GM23248 (cell line): ENCODE measurements at regions not wholly inside any gene's neighbourhood (a gene's known extent, or its start where the extent isn't known, plus 50 kb on each side); places are given as distances from the start of the nearest gene placed in this dataset.
"Not testable (repeated sequence)": the region's sequence is repeated elsewhere in the genome, so short reads cannot be mapped to it uniquely, and the experiment has no call there.

Experiments used
- DNase-seq: peaks from one replicate; pipeline ENCODE4 v3.0.0-alpha.2; 2015
- H2AFZ ChIP-seq: fragments of 200-600 bp; sonication (generic); 2 replicates; pipeline ENCODE4 v1.6.1; 2016; ENCODE audit warnings: antibody characterized with exemption
- H3F3A ChIP-seq: fragments of 200-600 bp; sonication (generic); 2 replicates; pipeline ENCODE4 v1.6.1; 2016; ENCODE audit warnings: mild to moderate bottlenecking, antibody characterized with exemption, mixed run types; ENCODE audit not compliant: insufficient read depth
- H3K27ac ChIP-seq: fragments of 200-600 bp; sonication (generic); 2 replicates; pipeline ENCODE4 v1.5.1; 2016; ENCODE audit warnings: mild to moderate bottlenecking
- H3K27me3 ChIP-seq: fragments of 200-600 bp; sonication (generic); replicated peaks from 2 replicates; pipeline ENCODE4 v1.6.1; 2016; ENCODE audit warnings: mild to moderate bottlenecking; ENCODE audit not compliant: insufficient read depth
- H3K36me3 ChIP-seq: fragments of 200-600 bp; sonication (generic); 2 replicates; pipeline ENCODE4 v1.6.1; 2016; ENCODE audit warnings: low read depth, mild to moderate bottlenecking
- H3K4me1 ChIP-seq: fragments of 200-600 bp; sonication (generic); 2 replicates; pipeline ENCODE4 v1.6.1; 2016; ENCODE audit warnings: mild to moderate bottlenecking; ENCODE audit not compliant: insufficient read depth
- H3K4me2 ChIP-seq: fragments of 200-600 bp; sonication (generic); one replicate; pipeline ENCODE4 v1.6.1; 2016; ENCODE audit warnings: mild to moderate bottlenecking; ENCODE audit not compliant: unreplicated experiment
- H3K4me3 ChIP-seq: fragments of 200-600 bp; sonication (generic); 2 replicates; pipeline ENCODE4 v1.5.1; 2016; ENCODE audit warnings: mild to moderate bottlenecking
- H3K79me2 ChIP-seq: fragments of 200-600 bp; sonication (generic); 2 replicates; pipeline ENCODE4 v1.6.1; 2016; ENCODE audit warnings: mild to moderate bottlenecking; ENCODE audit not compliant: insufficient read depth
- H3K9ac ChIP-seq: fragments of 200-600 bp; sonication (generic); 2 replicates; pipeline ENCODE4 v1.6.1; 2016; ENCODE audit warnings: mild to moderate bottlenecking
- H3K9me2 ChIP-seq: fragments of 200-600 bp; sonication (generic); 2 replicates; pipeline ENCODE4 v1.6.1; 2016; ENCODE audit warnings: mixed run types, mild to moderate bottlenecking, moderate library complexity; ENCODE audit not compliant: insufficient read depth
- H3K9me3 ChIP-seq: fragments of 200-600 bp; sonication (generic); one replicate; pipeline ENCODE4 v1.6.1; 2017; ENCODE audit warnings: low read depth
- H4K20me1 ChIP-seq: fragments of 200-600 bp; sonication (generic); 2 replicates; pipeline ENCODE4 v1.6.0; 2016; ENCODE audit not compliant: insufficient read depth
- EZH2 ChIP-seq: fragments of 200-600 bp; sonication (generic); IDR thresholded peaks from 2 replicates; pipeline ENCODE4 v1.6.1; 2018; ENCODE audit warnings: antibody characterized with exemption, mild to moderate bottlenecking; ENCODE audit not compliant: insufficient read depth, poor library complexity, severe bottlenecking
- EZH2phosphoT487 ChIP-seq: fragments of 200-600 bp; sonication (generic); IDR thresholded peaks from 2 replicates; pipeline ENCODE4 v1.6.1; 2018; ENCODE audit warnings: antibody characterized with exemption, moderate library complexity, mild to moderate bottlenecking, low read depth; ENCODE audit not compliant: insufficient read depth
- WGBS, 2 experiments: methylation state at CpG; one replicate each; pipeline ENCODE4 v1.1.6; 2015 to 2017; ENCODE audit warnings: low lambda C conversion rate in 2 of 2, low coverage in 1 of 2; ENCODE audit errors: missing lambda C conversion rate in 2 of 2; 5-methylcytosine and 5-hydroxymethylcytosine counted together
- in situ Hi-C: fragments of 300-500 bp; cut with MboI; formaldehyde crosslinking; loops from 2 replicates; pipeline ENCODE4 v1.15.0; 2020

GRCh38 chr10:114749510-114749909 is 72.1 kb upstream of the FHIP2A start:
- no peak for TF ChIP-seq EZH2
- Histone ChIP-seq H3K9me2 (no peaks in the 10 kb centered on the region), H3K27ac (no peak overlapping the region), H3F3A (no peaks in the 10 kb centered on the region), H3K36me3 (no peaks in the 10 kb centered on the region), H3K4me1 (peaks cover 7% of the 10 kb centered on the region), H3K9ac (no peak overlapping the region), H3K4me3 (no peak overlapping the region), H3K9me3 (no peaks in the 10 kb centered on the region), H3K27me3 (peaks cover 3% of the 10 kb centered on the region; the same call in 1 of the 2 replicates), H4K20me1 (no peaks in the 10 kb centered on the region), H2AFZ (no peak overlapping the region), H3K79me2 (no peaks in the 10 kb centered on the region), H3K4me2 (no peak overlapping the region)
- DNase-seq: no peak
- in situ Hi-C loops: no loop called here
- WGBS, 2 experiments: 52 to 53% methylated on average over 5 to 6 of the region's 6 CpGs

- Histone ChIP-seq H3K79me2 (no peaks in the 10 kb centered on the region), H3F3A (no peaks in the 10 kb centered on the region), H4K20me1 (no peaks in the 10 kb centered on the region), H3K9ac (no peak overlapping the region), H3K36me3 (no peaks in the 10 kb centered on the region), H3K9me2 (no peaks in the 10 kb centered on the region), H3K27me3 (peaks cover 2% of the 10 kb centered on the region; the same call in 1 of the 2 replicates), H3K27ac (no peak overlapping the region), H3K4me3 (no peak overlapping the region), H3K4me2 (no peak overlapping the region), H3K4me1 (peaks cover 11% of the 10 kb centered on the region), H3K9me3 (no peaks in the 10 kb centered on the region), H2AFZ (no peak overlapping the region)
- TF ChIP-seq EZH2phosphoT487 (no peak), EZH2 (no peak)
- WGBS, 2 experiments: 65 to 70% methylated on average over 3 of the region's 3 CpGs
- in situ Hi-C loops: no loop called here
- DNase-seq: peak; percentile 67
Measured at GRCh38 chr10:114751856-114752255, 69.7 kb upstream of the FHIP2A start.

DNA sequence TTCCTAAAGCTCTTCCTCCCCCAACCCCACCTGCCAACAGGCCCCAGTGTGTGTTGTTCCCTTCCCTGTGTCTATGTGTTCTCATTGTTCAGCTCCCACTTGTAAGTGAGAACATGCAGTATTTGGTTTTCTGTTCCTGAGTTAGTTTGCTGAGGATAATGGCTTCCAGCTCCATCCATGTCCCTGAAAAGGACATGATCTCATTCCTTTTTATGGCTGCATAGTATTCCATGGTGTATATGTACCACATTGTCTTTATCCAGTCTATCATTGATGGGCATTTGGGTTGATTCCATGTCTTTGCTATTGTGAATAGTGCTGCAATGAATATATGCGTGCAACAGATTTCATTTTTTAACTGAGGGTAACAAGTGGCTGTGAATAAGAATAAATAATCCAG is 69.0 kb upstream of the FHIP2A start:
- not testable (repeated sequence) for H3K79me2 ChIP-seq
- 75 to 84% methylated on average over 1 of the region's 1 CpG for WGBS, 2 experiments

DNA sequence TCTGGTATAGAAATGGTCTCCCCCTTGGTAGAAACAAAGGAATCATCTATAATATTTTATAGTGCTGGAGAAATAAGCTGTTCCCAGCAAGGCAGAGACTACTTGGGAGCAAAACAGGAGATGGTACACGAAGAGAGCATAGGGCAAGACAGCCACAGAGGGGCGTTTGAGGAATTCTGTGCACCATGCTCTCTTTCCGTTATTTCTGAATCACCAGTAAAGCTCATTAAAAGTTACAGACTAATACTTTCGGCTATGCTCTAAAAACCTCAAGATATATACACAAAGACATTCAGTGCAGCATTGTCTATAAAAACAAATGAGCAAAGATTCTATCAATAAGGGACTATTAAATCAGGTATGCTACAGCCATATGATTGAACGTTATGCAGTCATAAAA is 68.5 kb upstream of the FHIP2A start:
- H4K20me1 ChIP-seq: no peaks in the 10 kb centered on the region
- no peak overlapping the region for H2AFZ ChIP-seq
- peaks cover 11% of the 10 kb centered on the region for H3K4me1 ChIP-seq
- no peak overlapping the region for H3K9ac ChIP-seq
- no peak overlapping the region for H3K4me2 ChIP-seq
- peak; percentile 24 for DNase-seq
- WGBS, 2 experiments: 60 to 66% methylated on average over 5 of the region's 5 CpGs
- no peak for TF ChIP-seq EZH2
- no peak for TF ChIP-seq EZH2phosphoT487
- H3K79me2 ChIP-seq: no peaks in the 10 kb centered on the region
- H3K27me3 ChIP-seq: no peaks in the 10 kb centered on the region
- no peaks in the 10 kb centered on the region for H3K9me3 ChIP-seq
- H3K27ac ChIP-seq: no peak overlapping the region
- no peaks in the 10 kb centered on the region for H3K9me2 ChIP-seq
- in situ Hi-C loops: no loop called here
- H3F3A ChIP-seq: no peaks in the 10 kb centered on the region
- H3K36me3 ChIP-seq: no peaks in the 10 kb centered on the region
- H3K4me3 ChIP-seq: no peak overlapping the region

More for the DNA sequence above, 69.0 kb upstream of the FHIP2A start:
- H3F3A ChIP-seq, DNase-seq, H3K27me3 ChIP-seq, H4K20me1 ChIP-seq, H3K9ac ChIP-seq, H2AFZ ChIP-seq, H3K4me2 ChIP-seq, H3K9me2 ChIP-seq, H3K36me3 ChIP-seq, H3K27ac ChIP-seq, H3K9me3 ChIP-seq, in situ Hi-C loops, H3K4me3 ChIP-seq: not testable (repeated sequence)
- H3K4me1 ChIP-seq: peaks cover 11% of the 10 kb centered on the region

DNA sequence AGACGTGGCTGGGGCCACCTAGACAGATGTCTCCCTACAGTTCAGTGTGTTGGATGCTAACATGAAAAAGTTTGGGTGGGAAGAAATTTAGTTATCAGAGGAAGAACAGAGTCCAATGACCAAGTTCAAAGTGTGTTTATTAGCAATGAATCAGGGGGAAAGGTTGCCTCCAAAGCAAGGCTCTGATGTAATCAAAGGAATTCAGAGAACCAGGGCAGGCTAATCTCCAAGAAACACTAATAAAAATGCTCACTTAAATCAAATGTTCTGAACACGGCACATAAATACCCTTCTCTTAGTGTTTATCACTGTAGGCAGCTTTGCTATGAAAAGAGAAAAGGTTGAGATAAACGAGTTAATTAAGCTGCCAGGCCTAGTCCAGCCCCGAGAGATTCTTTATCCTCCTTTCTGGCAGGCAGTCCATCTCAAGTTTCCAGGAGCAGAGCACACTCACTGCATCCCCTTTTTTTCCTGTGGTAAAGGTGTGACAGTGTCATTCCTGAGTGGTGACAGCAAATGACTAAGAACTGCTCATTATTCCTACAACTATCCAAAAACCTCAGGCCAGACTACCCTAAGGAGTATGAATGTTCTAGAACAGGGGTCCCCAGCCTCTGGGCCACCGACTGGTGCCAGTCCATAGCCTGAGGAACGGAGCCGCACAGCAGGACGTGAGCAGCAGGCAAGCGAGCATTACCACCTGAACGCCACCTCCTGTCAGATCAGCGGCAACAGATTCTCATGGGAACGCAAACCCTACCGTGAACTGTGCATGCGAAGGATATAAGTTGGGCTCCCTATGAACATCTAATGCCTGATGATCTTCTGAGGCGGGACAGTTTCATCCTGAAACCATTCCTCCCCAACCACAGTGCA is 66.9 kb upstream of the FHIP2A start:
- H3K9ac ChIP-seq: no peak overlapping the region

More for the DNA sequence above, 66.9 kb upstream of the FHIP2A start:
- Histone ChIP-seq H3K27me3 (no peaks in the 10 kb centered on the region), H3K4me2 (no peak overlapping the region), H3K79me2 (no peaks in the 10 kb centered on the region), H3K27ac (no peak overlapping the region), H3K9me2 (no peaks in the 10 kb centered on the region), H3K4me3 (no peak overlapping the region), H2AFZ (0 out of 2 replicates have a peak overlapping the region, but pooled peaks have one; percentile 23), H4K20me1 (no peaks in the 10 kb centered on the region), H3K4me1 (peaks cover 11% of the 10 kb centered on the region), H3K36me3 (no peaks in the 10 kb centered on the region), H3K9me3 (no peaks in the 10 kb centered on the region), H3F3A (no peaks in the 10 kb centered on the region)
- in situ Hi-C loops: no loop called here
- WGBS, 2 experiments: 71 to 73% methylated on average over 15 of the region's 15 CpGs
- peak; percentile 51 for DNase-seq
- TF ChIP-seq EZH2phosphoT487 (no peak), EZH2 (no peak)
